CD4-positive, alpha-beta T cell treated with Interleukin-10 for 1 hour (primary cell): ENCODE measurements at regions not wholly inside any gene's neighbourhood (a gene's known extent, or its start where the extent isn't known, plus 50 kb on each side); places are given as distances from the start of the nearest gene placed in this dataset.

Experiments
- DNase-seq: peaks from one replicate; pipeline ENCODE4 v3.0.0-alpha.2; 2020

GRCh38 chr2:42910645-42911405 is 118.4 kb upstream of the HAAO start:
- DNase-seq, result no peak

GRCh38 chr2:42909966-42910365 is 117.6 kb upstream of the HAAO start:
- DNase-seq, result no peak

DNA sequence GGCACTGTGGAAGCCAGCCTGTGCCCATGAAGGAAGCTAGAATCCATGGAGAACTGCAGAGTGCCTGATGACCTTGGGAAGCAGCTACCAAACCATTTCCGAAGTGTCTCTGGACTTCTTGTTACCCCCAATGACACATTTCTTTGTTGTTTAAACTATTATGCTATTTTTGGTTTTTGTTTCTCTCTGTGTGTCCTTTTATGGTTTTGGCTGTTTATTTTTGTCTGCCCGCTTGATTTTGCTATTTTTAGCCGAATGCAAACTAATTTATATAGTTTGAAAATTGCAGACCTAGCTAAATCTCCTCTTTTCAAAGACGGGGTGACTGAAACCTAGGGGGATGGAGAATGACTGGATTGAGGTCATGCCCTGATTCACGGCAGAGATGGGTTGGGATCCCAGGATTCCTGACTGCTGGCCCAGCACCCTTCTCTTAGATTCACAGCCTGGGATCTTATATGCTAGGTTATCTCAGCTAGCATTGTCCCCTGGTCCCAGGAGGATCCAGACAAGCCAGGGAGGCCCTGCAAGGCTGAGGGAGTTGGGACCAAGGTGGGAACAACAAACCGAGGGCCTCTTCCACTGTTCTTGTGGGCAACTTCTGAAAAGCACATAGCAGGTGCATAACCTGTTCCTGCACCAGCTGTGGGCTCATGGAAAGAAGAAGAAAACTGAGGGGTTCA is 116.3 kb upstream of the HAAO start:
- no peak for DNase-seq

DNA sequence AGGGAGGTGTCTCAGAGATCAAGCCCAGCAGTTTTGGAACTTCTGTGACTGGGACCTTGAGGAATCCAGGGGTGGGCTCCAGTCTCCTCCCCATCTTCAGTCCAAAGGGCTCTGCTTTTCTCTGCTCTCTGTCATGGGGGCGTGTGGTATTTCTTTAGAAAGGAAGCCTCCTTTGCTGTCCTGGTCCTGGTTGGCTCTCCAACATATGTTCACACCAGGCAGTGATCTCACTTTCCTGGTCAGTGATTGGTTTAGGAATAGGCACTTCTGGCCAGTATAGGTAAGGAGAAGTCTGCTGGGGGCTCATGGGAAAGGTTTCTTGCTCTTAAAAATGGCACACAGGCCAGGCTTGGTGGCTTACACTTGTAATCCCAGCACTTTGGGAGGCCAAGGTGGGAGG is 115.5 kb upstream of the HAAO start:
- DNase-seq, result no peak

DNA sequence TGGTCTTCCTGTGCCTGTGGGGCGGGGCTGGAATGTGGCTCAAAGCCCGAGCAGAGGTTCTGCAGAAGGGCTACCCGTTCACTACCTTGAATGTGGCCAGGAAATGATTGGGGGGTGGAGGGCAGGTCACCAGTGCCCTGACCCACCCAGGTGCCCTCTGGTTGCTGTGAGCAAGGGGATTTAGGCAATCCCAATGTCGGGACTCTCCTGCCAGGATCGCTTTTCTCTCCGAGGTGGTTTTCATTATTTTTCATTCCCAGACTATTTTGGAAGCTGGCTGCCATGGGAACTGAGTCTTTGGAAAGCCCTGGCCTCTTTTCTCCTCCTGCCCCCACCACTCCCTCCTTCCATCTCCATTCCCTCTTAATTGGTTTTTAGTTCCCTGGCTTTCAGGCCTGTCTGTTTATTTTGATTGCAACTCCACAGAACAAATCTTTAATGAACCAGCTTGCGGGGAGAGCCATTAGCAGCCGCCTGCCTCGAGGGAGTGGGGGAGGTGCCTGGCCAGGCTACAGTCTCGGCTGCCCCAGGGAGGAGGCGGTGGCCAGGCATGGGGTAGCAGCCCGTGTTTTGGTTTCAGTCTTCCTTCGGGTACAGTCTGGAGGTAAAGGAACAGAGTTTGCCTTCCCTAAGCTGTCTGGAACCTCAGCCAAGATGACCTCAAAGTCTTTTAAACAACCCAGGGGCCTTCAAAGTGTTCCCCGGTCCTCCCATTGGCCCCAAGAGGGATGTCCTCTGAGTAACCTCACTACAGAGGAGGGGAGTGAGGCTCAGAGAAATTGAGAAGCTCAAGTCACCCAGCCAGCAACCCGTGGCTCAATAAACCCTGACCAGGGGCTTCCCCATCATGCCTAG is 114.4 kb upstream of the HAAO start:
- no peak for DNase-seq

- no peak for DNase-seq
These were observed 113.8 kb upstream of the HAAO start for GRCh38 chr2:42906111-42906556.

DNA sequence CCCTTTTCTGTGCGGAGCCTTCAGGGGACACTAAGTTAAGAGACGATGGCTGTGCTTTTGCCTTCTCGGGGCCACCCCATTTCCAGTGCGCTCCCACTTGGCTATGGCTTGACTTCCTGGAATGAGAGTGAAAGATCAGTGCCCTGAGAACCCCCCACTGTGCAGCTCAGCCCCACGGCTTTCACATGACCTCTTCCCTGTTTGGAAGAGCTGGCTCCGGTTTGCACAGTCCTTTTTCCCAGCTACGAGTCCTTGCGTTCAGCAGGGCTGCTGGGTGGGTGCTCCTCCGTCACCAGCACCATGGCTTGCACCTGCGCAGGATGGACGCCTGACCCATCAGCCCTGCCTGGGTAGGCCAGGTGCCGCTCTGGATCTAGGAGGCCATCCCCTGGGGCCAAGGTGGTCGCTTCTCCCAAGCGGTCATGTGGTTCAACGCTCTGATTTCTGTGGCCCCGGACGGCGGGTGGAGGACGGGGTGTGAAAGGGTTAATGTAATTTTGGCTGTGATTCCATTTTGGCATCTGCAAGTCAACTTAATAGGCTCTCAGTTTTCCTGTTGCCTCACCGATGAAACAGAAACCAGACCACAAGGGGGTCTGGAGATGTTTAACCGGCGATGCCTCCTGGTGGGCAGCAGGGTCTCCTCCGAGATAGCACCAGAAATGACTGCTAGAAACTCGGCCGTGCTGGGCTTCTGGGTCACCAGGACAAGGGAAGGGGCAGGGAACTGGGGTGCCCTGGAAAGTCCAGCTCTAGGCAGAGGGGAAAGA is 113.1 kb upstream of the HAAO start:
- no peak for DNase-seq

DNA sequence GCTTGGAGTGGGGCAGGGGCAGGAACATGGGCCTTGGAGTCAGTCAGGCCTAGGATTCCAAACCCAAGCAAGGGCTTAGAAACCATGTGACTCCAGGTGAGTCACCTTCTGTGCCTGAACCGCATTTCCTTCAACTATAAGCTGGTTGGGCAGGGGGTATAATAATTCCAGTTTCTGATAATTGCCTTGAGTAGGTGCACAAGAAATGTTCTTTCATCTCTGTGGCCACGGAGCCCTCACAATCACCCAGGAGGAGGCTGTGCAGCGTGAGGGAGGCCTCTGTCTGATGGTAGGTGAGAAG is 112.1 kb upstream of the HAAO start:
- DNase-seq, result no peak

DNA sequence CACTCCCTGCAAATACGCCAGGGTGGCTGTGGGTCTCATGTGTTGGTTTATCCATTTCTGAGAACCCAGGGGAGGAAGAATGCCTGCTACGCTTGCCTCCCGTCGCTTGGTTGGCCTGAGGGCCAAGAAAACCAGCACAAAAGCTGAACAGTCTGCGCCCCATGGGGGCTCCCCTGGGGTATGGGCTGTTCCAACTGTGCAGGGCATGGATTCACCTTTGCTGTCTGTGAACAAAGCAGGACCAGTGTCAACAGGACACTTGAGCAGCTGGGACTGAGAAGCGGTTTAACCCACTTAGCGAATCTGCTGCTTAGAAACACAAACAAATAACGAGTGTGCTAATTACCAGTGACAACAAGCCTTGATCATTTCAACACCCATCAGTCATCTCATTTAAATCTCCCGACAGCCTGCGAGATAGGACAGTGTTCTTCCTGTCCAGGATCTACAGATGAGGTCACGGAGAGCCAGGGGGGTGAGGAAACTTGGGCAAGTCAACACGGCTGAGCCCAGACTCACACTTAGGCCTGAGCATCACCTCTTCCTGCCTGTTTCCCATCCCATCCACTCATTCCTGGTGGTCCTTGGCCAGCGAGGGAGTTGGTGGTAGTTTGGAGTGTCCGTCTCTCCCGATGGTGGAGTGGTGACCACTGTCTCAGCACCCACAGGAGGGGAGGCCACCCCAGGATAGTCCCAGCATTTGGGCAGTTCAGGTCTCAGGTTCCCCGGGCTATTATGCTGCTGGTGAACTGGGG is 111.6 kb upstream of the HAAO start:
- no peak for DNase-seq

DNA sequence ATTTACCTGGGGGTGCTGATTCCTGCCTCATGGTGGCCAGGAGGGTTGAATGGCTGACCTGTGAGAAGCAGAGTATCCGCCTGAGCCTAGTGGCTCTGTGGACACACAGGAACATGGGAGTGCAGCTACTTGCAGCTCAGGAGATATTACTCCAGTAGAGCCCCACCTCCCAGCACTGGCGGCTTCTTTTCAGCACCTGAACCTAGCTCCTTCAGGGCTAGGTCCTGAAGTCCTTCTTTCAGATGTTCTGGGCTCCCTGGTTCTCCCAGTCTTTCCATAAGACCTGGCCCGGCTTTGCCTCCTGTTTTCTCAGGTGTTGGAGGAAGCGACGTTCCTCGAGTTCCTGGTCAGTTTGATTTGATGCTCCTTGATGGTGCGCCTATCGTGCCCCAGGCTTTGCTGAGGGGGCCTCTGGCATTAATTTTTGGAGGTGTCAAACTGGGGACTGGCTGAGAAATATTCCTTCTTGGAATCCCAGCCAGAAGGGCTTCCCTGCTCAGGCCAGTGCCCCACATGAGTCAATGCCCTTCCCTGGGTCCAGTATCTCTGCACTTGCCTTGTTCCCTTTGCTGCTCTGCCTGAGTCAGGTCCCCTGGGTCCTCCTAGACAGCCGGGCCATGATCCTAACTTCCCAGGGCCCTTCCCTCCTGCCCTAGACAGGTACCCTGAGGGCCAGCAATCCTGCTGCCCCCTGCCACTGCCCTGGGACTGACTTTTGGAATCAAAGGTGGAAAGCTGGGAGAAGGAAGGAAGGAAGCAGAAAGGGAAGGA is 110.7 kb upstream of the HAAO start:
- no peak for DNase-seq

DNA sequence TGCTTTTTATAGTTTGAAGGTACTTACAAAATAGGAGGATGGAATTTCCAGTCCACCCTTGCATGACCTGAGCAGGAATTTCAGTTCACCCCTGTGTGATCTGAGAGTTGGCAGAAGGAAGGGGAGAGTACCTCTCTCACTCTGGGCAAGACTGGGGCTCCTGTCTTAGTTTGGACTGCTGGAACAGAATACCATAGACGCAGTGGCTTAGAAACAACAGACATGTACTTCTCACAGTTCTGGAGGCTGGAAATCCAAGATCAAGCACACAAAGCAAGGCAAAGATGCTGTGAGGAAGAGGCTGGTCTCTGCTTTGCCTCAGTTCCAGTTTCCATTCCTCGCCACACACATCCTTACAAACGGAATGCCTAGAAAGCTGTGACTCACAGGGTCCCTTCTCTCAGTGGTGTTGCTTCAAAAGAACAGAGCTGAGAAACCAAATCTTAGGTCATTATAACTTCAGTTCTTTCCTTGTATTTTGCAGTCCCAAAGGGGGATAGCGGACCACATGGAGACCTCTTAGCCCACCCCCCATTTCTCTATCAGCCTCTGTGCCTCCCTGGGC is 108.8 kb upstream of the HAAO start:
- no peak for DNase-seq

DNA sequence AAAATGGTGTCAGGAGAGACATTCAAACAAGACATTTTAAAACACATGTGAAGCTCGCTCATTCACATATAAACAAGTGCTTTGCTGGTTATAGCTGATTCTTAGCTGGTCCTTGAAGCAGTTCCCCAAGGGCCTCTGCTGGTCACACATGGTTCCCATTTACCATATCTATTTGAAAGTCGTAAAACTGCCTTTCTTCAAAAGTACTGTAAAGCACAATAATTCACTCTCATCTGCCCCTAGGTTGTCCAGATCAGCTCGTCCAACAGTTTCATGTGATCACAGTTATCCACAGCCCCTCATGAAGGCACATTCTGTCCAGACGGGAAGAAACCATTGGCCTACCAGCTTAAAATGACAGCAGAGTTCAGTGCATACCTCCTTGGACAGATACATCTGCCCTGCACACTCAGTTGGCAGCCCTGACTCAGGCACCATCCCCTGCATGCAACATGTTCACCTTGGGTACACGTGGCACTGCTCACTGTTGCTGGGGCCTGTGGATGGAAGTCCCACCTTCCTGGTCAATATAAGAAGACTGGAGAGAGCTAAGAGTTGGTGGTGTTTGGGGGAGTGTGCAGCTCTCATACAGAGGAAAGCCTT is 108.0 kb upstream of the HAAO start:
- no peak for DNase-seq

GRCh38 chr2:42897358-42897757 is 105.0 kb upstream of the HAAO start:
- no peak for DNase-seq

DNA sequence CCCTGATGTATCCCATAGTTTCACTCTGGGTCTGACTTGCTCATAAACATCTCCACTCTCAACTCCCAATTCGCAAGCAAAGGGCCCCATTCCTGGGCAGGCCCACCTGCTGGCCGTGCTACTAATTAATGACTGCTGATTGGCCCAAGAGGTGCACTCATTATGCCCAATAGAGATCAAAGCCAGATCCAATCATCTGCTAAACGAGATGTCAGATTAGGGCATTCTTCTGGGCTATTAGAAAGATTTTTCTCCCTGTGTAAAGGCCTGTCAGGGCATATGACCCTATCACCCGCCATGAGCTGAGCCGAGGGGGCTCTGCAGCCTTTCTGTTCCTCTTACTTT is 103.4 kb upstream of the HAAO start:
- DNase-seq, result no peak

DNA sequence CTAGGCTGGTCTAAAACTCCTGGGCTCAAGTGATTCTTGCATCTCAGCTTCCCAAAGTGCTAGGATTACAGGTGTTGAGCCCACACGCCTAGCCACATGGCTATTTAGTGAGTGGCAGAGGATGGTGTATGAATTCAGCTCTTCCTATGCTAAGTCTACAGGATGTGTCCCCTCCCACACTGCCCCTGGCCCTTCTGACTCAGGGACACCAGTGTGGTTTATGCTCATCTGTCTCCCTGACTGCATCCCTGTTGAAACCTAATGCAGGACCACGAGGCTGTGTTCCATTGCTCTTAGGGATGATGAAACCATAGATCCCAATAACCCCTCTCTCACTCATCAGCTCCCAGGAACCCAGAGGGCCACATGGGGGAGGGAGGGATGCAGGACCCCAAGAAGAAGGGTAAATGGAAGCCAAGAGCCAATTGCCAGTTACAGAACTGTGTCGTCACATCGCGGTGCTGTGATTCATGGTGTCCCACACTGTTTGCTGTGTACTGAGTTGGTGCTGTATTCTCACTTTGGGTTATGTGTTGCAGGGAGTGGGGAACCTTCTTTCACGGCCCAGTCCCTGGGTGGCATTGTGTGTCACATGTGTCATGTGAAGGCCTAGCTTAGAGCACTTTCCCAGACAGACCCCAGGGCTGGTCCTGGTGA is 102.9 kb upstream of the HAAO start:
- DNase-seq, result no peak

GRCh38 chr2:42893047-42893758 is 100.8 kb upstream of the HAAO start:
- DNase-seq, result no peak

GRCh38 chr2:42890791-42891355 is 98.5 kb upstream of the HAAO start:
- no peak for DNase-seq

DNA sequence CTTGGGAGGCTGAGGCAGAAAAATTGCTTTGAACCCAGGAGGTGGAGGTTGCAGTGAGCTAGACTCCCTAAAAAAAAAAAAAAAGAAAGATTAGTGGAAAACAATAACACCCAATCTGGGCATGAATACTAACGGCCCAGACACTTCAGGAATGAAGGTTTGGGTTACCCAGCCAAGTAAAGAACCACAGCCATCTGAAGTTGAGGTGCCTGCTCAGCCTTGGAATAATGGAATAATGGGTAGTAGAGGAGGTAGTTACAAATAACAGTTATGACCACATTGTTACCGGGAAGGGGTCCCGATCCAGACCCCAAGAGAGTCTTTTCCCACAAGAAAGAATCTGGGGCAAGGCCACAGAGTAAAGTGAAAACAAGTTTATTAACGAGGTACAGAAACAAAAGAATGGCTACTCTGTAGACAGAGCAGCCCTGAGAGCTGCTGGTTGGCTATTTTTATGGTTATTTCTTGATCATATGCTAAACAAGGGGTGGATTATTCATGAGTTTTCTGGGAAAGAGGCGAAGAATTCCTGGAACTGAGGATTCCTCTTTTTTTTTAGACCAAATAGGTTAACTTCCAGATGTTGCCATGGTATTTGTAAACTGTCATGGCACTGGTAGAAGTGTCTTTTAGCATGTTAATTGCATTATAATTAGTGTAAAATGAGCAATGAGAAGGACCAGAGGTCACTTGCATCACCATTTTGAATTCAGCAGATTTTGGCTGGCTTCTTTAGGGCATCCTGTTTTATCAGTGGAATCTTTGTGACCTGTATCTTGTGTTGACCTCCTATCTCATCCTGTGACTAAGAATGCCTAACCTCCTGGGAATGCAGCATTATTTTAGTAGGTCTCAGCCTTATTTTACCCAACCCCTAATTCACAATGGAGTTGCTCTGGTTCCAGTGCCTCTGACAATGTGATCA is 96.2 kb upstream of the HAAO start:
- no peak for DNase-seq
